ENCODE measurements at regions not wholly inside any gene's neighbourhood (a gene's known extent, or its start where the extent isn't known, plus 50 kb on each side); places are given as distances from the start of the nearest gene placed in this dataset.

- ATAC-seq (no peak), DNase-seq (no peak)
- no peaks in the 10 kb centered on the region for H3K9me3 Mint-ChIP-seq (ENCODE audit: low read depth)
- ChIA-PET CTCF (interaction anchor here (0.7 kb wide), 1 partner anchor 142 kb away, joined by 3 read pairs; no protein-coding TSS in a partner anchor), POLR2A (no interaction called here)
- H3K36me3 Mint-ChIP-seq (ENCODE audit: low read depth): no peaks in the 10 kb centered on the region
- no peak overlapping the region for H3K4me3 Mint-ChIP-seq
- H3K27ac Mint-ChIP-seq: no peak overlapping the region
- H3K4me1 Mint-ChIP-seq: no peaks in the 10 kb centered on the region
- intact Hi-C loops (cut with DNase I, micrococcal nuclease): no loop called here
- H3K27me3 Mint-ChIP-seq: no peaks in the 10 kb centered on the region
These were observed 179.5 kb upstream of the CITED2 start for GRCh38 chr6:139553916-139554315.

GRCh38 chr6:139551376-139551775 is 176.9 kb upstream of the CITED2 start:
- ATAC-seq (no peak), DNase-seq (no peak)
- ChIA-PET CTCF (interaction anchor here (0.7 kb wide), 1 partner anchor 639 kb away, joined by 3 read pairs; no protein-coding TSS in a partner anchor), POLR2A (no interaction called here)
- no peaks in the 10 kb centered on the region for H3K4me1 Mint-ChIP-seq
- no peak overlapping the region for H3K27ac Mint-ChIP-seq
- no peak overlapping the region for H3K4me3 Mint-ChIP-seq
- intact Hi-C loops (cut with DNase I, micrococcal nuclease): no loop called here
- no peaks in the 10 kb centered on the region for H3K36me3 Mint-ChIP-seq (ENCODE audit: low read depth)
- no peaks in the 10 kb centered on the region for H3K9me3 Mint-ChIP-seq (ENCODE audit: low read depth)
- no peaks in the 10 kb centered on the region for H3K27me3 Mint-ChIP-seq

- Mint-ChIP-seq H3K27me3 (no peaks in the 10 kb centered on the region), H3K36me3 (ENCODE audit: low read depth) (no peaks in the 10 kb centered on the region), H3K9me3 (ENCODE audit: low read depth) (no peaks in the 10 kb centered on the region), H3K27ac (no peak overlapping the region), H3K4me1 (no peaks in the 10 kb centered on the region), H3K4me3 (no peak overlapping the region)
- intact Hi-C loops (cut with DNase I, micrococcal nuclease): no loop called here
- no peak for ATAC-seq
- ChIA-PET POLR2A (no interaction called here), CTCF (interaction anchor here (0.6 kb wide), 1 partner anchor 483 kb away, joined by 3 read pairs; no protein-coding TSS in a partner anchor)
- no peak for DNase-seq
These were observed 175.9 kb upstream of the CITED2 start for GRCh38 chr6:139550361-139550760.

GRCh38 chr6:139549561-139550070 is 175.2 kb upstream of the CITED2 start:
- ATAC-seq: no peak
- CTCF ChIA-PET: no interaction called here
- Mint-ChIP-seq H3K27me3 (no peaks in the 10 kb centered on the region), H3K27ac (no peak overlapping the region), H3K4me1 (no peaks in the 10 kb centered on the region), H3K36me3 (ENCODE audit: low read depth) (no peaks in the 10 kb centered on the region), H3K4me3 (no peak overlapping the region), H3K9me3 (ENCODE audit: low read depth) (no peaks in the 10 kb centered on the region)
- DNase-seq: no peak
- POLR2A ChIA-PET: no interaction called here
- intact Hi-C loops (cut with DNase I, micrococcal nuclease): no loop called here

- H3K36me3 Mint-ChIP-seq (ENCODE audit: low read depth): no peaks in the 10 kb centered on the region
- POLR2A ChIA-PET: no interaction called here
- peaks cover 5% of the 10 kb centered on the region for H3K4me1 Mint-ChIP-seq
- intact Hi-C loops (cut with DNase I, micrococcal nuclease): no loop called here
- ATAC-seq (no peak), DNase-seq (no peak)
- no peak overlapping the region for H3K4me3 Mint-ChIP-seq
- CTCF ChIA-PET: interaction anchor here (0.8 kb wide), 1 partner anchor 80 kb away, joined by 3 read pairs; no protein-coding TSS in a partner anchor
- no peak overlapping the region for H3K27ac Mint-ChIP-seq
- no peaks in the 10 kb centered on the region for H3K9me3 Mint-ChIP-seq (ENCODE audit: low read depth)
- H3K27me3 Mint-ChIP-seq: no peaks in the 10 kb centered on the region
These were observed 173.4 kb upstream of the CITED2 start for GRCh38 chr6:139547804-139548203.

GRCh38 chr6:139547122-139547776 is 172.8 kb upstream of the CITED2 start:
- intact Hi-C loops (cut with DNase I, micrococcal nuclease): no loop called here
- POLR2A ChIA-PET: no interaction called here
- no peaks in the 10 kb centered on the region for H3K27me3 Mint-ChIP-seq
- no peak for ATAC-seq
- H3K9me3 Mint-ChIP-seq (ENCODE audit: low read depth): no peaks in the 10 kb centered on the region
- no peak for DNase-seq
- H3K27ac Mint-ChIP-seq: no peak overlapping the region
- H3K4me3 Mint-ChIP-seq: no peak overlapping the region
- peaks cover 7% of the 10 kb centered on the region for H3K4me1 Mint-ChIP-seq
- CTCF ChIA-PET: interaction anchor here (0.8 kb wide), 1 partner anchor 80 kb away, joined by 3 read pairs; no protein-coding TSS in a partner anchor
- no peaks in the 10 kb centered on the region for H3K36me3 Mint-ChIP-seq (ENCODE audit: low read depth)

GRCh38 chr6:139546106-139546472 is 171.6 kb upstream of the CITED2 start:
- no peak overlapping the region for H3K27ac Mint-ChIP-seq
- H3K9me3 Mint-ChIP-seq (ENCODE audit: low read depth): no peaks in the 10 kb centered on the region
- no peaks in the 10 kb centered on the region for H3K27me3 Mint-ChIP-seq
- ChIA-PET POLR2A (no interaction called here), CTCF (no interaction called here)
- H3K4me1 Mint-ChIP-seq: peaks cover 14% of the 10 kb centered on the region
- intact Hi-C loops (cut with DNase I, micrococcal nuclease): no loop called here
- no peak for ATAC-seq
- DNase-seq: no peak
- no peak overlapping the region for H3K4me3 Mint-ChIP-seq
- no peaks in the 10 kb centered on the region for H3K36me3 Mint-ChIP-seq (ENCODE audit: low read depth)

- ATAC-seq (no peak), DNase-seq (no peak)
- Mint-ChIP-seq H3K4me3 (no peak overlapping the region), H3K27ac (no peak overlapping the region), H3K4me1 (peaks cover 20% of the 10 kb centered on the region), H3K27me3 (no peaks in the 10 kb centered on the region), H3K9me3 (ENCODE audit: low read depth) (no peaks in the 10 kb centered on the region), H3K36me3 (ENCODE audit: low read depth) (no peaks in the 10 kb centered on the region)
- POLR2A ChIA-PET: no interaction called here
- intact Hi-C loops (cut with DNase I, micrococcal nuclease): no loop called here
- CTCF ChIA-PET: no interaction called here
These were observed 171.0 kb upstream of the CITED2 start for GRCh38 chr6:139545206-139546105.

GRCh38 chr6:139544701-139545057 is 170.2 kb upstream of the CITED2 start:
- Mint-ChIP-seq H3K27ac (no peak overlapping the region), H3K4me3 (no peak overlapping the region), H3K4me1 (peaks cover 28% of the 10 kb centered on the region), H3K27me3 (no peaks in the 10 kb centered on the region), H3K9me3 (ENCODE audit: low read depth) (no peaks in the 10 kb centered on the region), H3K36me3 (ENCODE audit: low read depth) (no peaks in the 10 kb centered on the region)
- ATAC-seq (no peak), DNase-seq (no peak)
- intact Hi-C loops (cut with DNase I, micrococcal nuclease): no loop called here
- CTCF ChIA-PET: interaction anchor here (0.6 kb wide), 1 partner anchor 59 kb away, joined by 3 read pairs; no protein-coding TSS in a partner anchor
- POLR2A ChIA-PET: no interaction called here

- CTCF ChIA-PET: no interaction called here
- H3K4me3 Mint-ChIP-seq: no peak overlapping the region
- POLR2A ChIA-PET: no interaction called here
- no peak overlapping the region for H3K27ac Mint-ChIP-seq
- DNase-seq (no peak), ATAC-seq (no peak)
- H3K4me1 Mint-ChIP-seq: peaks cover 34% of the 10 kb centered on the region
- intact Hi-C loops (cut with DNase I, micrococcal nuclease): no loop called here
- H3K9me3 Mint-ChIP-seq (ENCODE audit: low read depth): no peaks in the 10 kb centered on the region
- H3K36me3 Mint-ChIP-seq (ENCODE audit: low read depth): no peaks in the 10 kb centered on the region
- no peaks in the 10 kb centered on the region for H3K27me3 Mint-ChIP-seq
These were observed 167.9 kb upstream of the CITED2 start for GRCh38 chr6:139542351-139542750.

GRCh38 chr6:139540894-139541293 is 166.4 kb upstream of the CITED2 start:
- CTCF ChIA-PET: no interaction called here
- ATAC-seq (no peak), DNase-seq (no peak)
- Mint-ChIP-seq H3K27ac (peak overlapping the region; percentile 35), H3K4me1 (peaks cover 37% of the 10 kb centered on the region), H3K36me3 (ENCODE audit: low read depth) (no peaks in the 10 kb centered on the region), H3K4me3 (peak overlapping the region; percentile 17), H3K9me3 (ENCODE audit: low read depth) (no peaks in the 10 kb centered on the region), H3K27me3 (no peaks in the 10 kb centered on the region)
- intact Hi-C loops (cut with DNase I, micrococcal nuclease): loop anchor here in 1 of 2 experiments (1.0 kb wide), 2 partner anchors 26 to 166 kb away; no protein-coding TSS in a partner anchor
- POLR2A ChIA-PET: interaction anchor here (0.6 kb wide), 1 partner anchor 47 kb away, joined by 3 read pairs; no protein-coding TSS in a partner anchor
